GM10266 (cell line): ENCODE measurements at regions not wholly inside any gene's neighbourhood (a gene's known extent, or its start where the extent isn't known, plus 50 kb on each side); places are given as distances from the start of the nearest gene placed in this dataset.

Source experiments
- DNase-seq: peaks from one replicate; pipeline ENCODE4 v3.0.0; 2012; ENCODE audit errors: extremely low spot score
- TF ChIP-seq, protein P1 (sequence below): IDR thresholded peaks from 2 replicates; pipeline ENCODE4 v1.5.1; 2012; ENCODE audit warnings: mild to moderate bottlenecking, low read depth; ENCODE audit not compliant: control insufficient read depth, insufficient read depth; ENCODE audit errors: missing control alignments

DNA sequence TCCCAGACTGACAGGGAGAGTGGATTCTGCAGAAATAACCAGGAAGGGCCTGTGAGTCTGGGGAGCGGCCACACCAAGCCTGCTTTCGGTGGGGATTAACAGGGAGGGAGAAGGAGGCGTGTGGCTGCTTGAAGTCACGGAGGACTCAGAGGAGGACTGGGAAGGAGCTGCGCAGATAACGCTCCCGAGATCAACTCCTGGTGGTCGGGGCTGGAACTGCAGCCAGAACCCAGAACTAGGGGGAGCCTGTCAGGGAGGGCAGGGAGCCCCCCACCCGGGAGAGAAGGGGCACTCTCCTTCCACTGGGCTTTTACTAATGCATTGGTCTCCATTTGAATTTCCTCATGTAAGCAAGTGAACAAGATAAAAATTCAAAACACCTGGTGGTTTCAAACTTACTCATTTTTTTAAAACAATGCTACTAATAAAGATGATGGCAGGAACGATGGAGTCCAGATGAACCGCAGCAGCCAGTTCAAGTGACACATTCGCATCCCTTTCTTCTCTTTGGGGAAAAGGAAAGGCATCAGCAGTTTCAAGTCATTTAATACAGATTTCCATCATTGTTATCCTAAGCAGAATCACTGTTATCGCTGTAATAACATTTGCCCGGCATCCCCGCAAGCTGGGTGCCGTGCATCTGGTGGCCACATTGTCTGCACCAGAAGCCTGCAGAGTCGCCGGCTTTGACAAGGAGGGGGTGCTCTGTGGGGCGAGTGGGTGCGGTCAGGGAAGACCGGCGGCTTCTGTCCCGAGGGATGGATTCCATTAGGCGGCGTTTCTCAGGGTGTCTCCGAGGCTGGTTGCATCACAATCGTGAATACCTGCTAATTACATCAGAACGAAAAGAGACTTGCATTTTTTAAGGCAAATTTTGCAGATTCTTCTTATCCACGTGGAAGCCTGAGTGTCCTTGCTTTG lies 183.0 kb downstream of the FOXL1 start:
- TF ChIP-seq, protein P1, sequence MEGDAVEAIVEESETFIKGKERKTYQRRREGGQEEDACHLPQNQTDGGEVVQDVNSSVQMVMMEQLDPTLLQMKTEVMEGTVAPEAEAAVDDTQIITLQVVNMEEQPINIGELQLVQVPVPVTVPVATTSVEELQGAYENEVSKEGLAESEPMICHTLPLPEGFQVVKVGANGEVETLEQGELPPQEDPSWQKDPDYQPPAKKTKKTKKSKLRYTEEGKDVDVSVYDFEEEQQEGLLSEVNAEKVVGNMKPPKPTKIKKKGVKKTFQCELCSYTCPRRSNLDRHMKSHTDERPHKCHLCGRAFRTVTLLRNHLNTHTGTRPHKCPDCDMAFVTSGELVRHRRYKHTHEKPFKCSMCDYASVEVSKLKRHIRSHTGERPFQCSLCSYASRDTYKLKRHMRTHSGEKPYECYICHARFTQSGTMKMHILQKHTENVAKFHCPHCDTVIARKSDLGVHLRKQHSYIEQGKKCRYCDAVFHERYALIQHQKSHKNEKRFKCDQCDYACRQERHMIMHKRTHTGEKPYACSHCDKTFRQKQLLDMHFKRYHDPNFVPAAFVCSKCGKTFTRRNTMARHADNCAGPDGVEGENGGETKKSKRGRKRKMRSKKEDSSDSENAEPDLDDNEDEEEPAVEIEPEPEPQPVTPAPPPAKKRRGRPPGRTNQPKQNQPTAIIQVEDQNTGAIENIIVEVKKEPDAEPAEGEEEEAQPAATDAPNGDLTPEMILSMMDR: peak; percentile 63
- DNase-seq: peak; percentile 39

DNA sequence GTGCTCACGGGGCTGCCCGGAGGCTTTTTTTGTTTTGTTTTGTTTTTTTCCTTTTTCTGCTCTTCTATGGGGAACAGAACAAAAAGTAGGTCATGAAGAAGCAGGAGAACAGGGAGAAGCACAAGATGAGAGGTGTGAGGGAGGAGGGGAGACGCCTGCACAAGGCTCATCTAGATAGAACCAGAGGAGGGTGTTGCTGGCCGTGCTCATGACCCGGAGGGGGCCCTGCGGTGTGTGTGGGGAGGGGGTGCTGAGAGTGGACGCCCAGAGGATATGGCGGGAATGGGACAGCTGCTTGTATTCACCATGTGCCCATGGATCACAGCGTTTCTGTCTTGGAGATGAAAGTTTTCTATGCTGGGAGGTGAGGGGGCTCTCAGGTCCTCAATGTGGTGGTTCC lies 183.7 kb downstream of the FOXL1 start:
- TF ChIP-seq, protein P1: no peak
- no peak for DNase-seq

DNA sequence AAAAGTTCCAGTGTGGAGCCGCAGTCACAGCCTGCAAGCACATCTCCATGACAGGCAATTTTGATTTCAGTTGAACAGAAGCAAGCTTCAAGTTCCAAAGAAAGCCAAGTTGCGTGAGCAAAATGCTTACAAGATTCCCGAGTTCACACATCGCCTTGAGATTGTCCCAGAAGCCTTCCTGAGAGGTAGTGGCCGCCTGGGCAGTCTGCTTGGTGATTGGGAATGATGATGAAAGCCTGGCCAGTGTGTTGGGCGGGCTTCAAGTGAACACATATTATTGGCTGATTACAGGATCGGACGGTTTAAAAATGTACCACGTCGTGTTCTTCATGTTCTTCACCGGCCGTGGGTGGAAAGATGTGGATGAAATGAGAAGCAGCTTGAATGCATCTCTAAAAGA lies 185.5 kb downstream of the FOXL1 start:
- TF ChIP-seq, protein P1: no peak
- no peak for DNase-seq

- DNase-seq: no peak
- TF ChIP-seq, protein P1: no peak
Observed at GRCh38 chr16:86764551-86764950, 186.2 kb downstream of the FOXL1 start.

GRCh38 chr16:86765389-86766026 lies 187.2 kb downstream of the FOXL1 start:
- no peak for DNase-seq
- TF ChIP-seq, protein P1: no peak

DNA sequence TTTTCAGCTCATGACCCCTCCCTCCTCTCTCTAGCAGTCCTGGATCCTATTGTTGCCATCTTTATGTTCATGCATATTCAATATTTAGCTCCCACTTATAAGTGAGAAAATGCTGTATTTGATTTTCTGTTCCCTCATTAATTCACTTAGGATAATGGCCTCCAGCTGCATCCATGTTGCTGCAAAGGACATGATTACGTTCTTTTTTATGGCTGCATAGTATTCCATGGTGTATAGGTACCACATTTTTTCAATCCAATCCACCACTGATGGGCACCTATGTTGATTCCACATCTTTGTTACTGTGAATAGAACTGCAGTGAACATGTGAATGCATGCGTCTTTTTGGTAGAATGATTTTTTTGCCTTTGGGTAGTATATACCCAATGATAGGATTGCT lies 188.4 kb downstream of the FOXL1 start:
- TF ChIP-seq, protein P1: no peak
- no peak for DNase-seq

- no peak for DNase-seq
- TF ChIP-seq, protein P1: no peak
Observed at GRCh38 chr16:86768228-86768791, 190.0 kb downstream of the FOXL1 start.
